Right lobe of liver (tissue), 4 donors: ENCODE measurements at regions not wholly inside any gene's neighbourhood (a gene's known extent, or its start where the extent isn't known, plus 50 kb on each side); places are given as distances from the start of the nearest gene placed in this dataset.

Experiments used
- POLR2A ChIP-seq: fragments of 450-650 bp; IDR thresholded peaks from one replicate; pipeline ENCODE4 v1.6.1; 2017; ENCODE audit warnings: antibody characterized with exemption, mild to moderate bottlenecking
- TF ChIP-seq, protein P1 (sequence below), 4 donors: fragments of 200-600 bp in 3 of 4; fragments of 450-650 bp in 1 of 4; IDR thresholded peaks; one replicate each; pipeline versions ENCODE4 v1.5.1 to v1.8.0; 2016 to 2022; ENCODE audit warnings: antibody characterized with exemption in 4 of 4, mild to moderate bottlenecking in 2 of 4
- donor health status: DM: no; HTN: no; CAD: no.
- donor health status: DM: no; HTN: no; CAD: no.
- donor health status: DM: no; HTN: yes; CAD: no.

DNA sequence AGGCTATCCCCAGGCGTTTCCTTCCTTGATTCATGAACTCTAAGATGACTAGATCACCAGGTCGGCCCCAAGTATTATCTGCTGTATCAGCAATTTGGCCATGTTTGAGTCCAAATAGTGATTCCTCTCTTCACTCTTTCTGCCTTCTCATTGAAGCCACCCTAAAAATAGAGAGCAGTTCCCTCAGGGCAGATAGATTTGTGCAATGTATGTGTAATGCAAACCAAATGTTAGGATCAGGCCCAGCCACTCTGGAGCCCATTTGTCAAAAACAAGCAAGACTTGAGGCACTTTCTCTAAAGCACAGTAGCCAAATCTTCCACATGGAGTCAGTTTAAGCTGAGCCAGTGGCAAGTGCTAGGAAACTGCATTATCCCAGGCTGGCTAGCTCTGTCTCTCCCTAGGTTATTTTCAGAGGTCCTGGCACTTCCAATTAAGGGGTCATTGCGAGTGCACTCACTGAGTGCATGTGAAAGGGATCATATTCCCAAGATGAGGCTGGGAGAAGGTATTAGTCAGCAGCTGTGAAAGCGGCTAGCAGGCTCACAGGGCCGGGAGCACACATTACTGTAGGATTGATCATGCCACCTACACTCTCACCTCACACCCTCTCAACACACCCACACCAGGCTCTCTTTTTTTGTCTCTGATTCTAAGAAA is 97.9 kb upstream of the RAB3GAP2 start:
- TF ChIP-seq, protein P1, sequence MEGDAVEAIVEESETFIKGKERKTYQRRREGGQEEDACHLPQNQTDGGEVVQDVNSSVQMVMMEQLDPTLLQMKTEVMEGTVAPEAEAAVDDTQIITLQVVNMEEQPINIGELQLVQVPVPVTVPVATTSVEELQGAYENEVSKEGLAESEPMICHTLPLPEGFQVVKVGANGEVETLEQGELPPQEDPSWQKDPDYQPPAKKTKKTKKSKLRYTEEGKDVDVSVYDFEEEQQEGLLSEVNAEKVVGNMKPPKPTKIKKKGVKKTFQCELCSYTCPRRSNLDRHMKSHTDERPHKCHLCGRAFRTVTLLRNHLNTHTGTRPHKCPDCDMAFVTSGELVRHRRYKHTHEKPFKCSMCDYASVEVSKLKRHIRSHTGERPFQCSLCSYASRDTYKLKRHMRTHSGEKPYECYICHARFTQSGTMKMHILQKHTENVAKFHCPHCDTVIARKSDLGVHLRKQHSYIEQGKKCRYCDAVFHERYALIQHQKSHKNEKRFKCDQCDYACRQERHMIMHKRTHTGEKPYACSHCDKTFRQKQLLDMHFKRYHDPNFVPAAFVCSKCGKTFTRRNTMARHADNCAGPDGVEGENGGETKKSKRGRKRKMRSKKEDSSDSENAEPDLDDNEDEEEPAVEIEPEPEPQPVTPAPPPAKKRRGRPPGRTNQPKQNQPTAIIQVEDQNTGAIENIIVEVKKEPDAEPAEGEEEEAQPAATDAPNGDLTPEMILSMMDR (IDR thresholded peaks at IDR 0.05) = no peak
- TF ChIP-seq POLR2A = no peak
